ENCODE measurements at regions not wholly inside any gene's neighbourhood (a gene's known extent, or its start where the extent isn't known, plus 50 kb on each side); places are given as distances from the start of the nearest gene placed in this dataset.

DNA sequence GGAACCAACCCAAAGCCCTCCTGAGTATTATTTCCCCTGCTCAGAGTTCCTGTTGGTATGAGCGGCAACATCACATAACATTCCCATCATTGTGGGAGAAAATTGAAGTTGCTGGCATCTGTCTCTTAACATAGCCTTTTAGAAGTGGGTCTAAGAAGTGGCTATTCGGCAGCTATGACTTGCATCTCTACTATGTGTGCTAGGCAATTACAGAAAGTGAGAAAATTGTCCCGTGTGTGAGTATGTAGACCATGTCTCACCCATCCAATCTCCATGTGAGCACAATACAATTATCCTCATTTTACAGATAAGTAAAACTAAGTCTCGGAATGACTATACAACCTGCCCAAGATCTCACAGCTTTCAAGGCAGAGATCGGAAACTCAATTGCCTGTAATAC, 239.4 kb upstream of the ZNF462 start:
- TF ChIP-seq, protein P1, sequence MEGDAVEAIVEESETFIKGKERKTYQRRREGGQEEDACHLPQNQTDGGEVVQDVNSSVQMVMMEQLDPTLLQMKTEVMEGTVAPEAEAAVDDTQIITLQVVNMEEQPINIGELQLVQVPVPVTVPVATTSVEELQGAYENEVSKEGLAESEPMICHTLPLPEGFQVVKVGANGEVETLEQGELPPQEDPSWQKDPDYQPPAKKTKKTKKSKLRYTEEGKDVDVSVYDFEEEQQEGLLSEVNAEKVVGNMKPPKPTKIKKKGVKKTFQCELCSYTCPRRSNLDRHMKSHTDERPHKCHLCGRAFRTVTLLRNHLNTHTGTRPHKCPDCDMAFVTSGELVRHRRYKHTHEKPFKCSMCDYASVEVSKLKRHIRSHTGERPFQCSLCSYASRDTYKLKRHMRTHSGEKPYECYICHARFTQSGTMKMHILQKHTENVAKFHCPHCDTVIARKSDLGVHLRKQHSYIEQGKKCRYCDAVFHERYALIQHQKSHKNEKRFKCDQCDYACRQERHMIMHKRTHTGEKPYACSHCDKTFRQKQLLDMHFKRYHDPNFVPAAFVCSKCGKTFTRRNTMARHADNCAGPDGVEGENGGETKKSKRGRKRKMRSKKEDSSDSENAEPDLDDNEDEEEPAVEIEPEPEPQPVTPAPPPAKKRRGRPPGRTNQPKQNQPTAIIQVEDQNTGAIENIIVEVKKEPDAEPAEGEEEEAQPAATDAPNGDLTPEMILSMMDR (IDR thresholded peaks at IDR 0.05; ENCODE audit: borderline replicate concordance, extremely low read depth, low read length, poor library complexity, severe bottlenecking) = no peak
- TF ChIP-seq EZH2 (IDR thresholded peaks at IDR 0.05; ENCODE audit: borderline replicate concordance, low read depth, low read length, severe bottlenecking) = no peak

Data from DND-41 (cell line).